Urothelium cell line (cell line): ENCODE measurements at regions not wholly inside any gene's neighbourhood (a gene's known extent, or its start where the extent isn't known, plus 50 kb on each side); places are given as distances from the start of the nearest gene placed in this dataset.
"Not testable (repeated sequence)": the region's sequence is repeated elsewhere in the genome, so short reads cannot be mapped to it uniquely, and the experiment has no call there.

Experiments used
- DNase-seq: peaks from one replicate; pipeline ENCODE4 v3.0.0; 2011; ENCODE audit warnings: low spot score, mixed read lengths
- FAIRE-seq: peaks from 2 replicates; lab custom pipeline; 2011; peaks lifted over from hg19 to GRCh38; lab: Jason Lieb, UNC

- DNase-seq, result no peak
- FAIRE-seq, result no peak
Observed at GRCh38 chr4:54403700-54404453, 174.8 kb downstream of the PDGFRA start.

- not testable (repeated sequence) for DNase-seq, FAIRE-seq
Observed at GRCh38 chr4:54409270-54409817, 180.3 kb downstream of the PDGFRA start.

GRCh38 chr4:54414545-54414944, 185.5 kb downstream of the PDGFRA start:
- no peak for DNase-seq
- no peak for FAIRE-seq

GRCh38 chr4:54417476-54417875, 188.4 kb downstream of the PDGFRA start:
- no peak for FAIRE-seq
- no peak for DNase-seq

GRCh38 chr4:54418468-54418867, 189.4 kb downstream of the PDGFRA start:
- FAIRE-seq, result no peak

GRCh38 chr4:54423066-54423465, 194.0 kb downstream of the PDGFRA start:
- FAIRE-seq (no peak), DNase-seq (no peak)

More at GRCh38 chr4:54418468-54418867, 189.4 kb downstream of the PDGFRA start:
- no peak for DNase-seq

- FAIRE-seq, result no peak
Observed at GRCh38 chr4:54427826-54428225, 198.7 kb downstream of the PDGFRA start.

GRCh38 chr4:54428940-54429339, 199.8 kb downstream of the PDGFRA start:
- DNase-seq, result no peak
- no peak for FAIRE-seq

More at GRCh38 chr4:54427826-54428225, 198.7 kb downstream of the PDGFRA start:
- no peak for DNase-seq

GRCh38 chr4:54433686-54434085, 204.6 kb downstream of the PDGFRA start:
- no peak for FAIRE-seq
- no peak for DNase-seq

GRCh38 chr4:54439831-54440243, 210.7 kb downstream of the PDGFRA start:
- no peak for DNase-seq

GRCh38 chr4:54440394-54441136, 211.5 kb downstream of the PDGFRA start:
- DNase-seq (peak; percentile 46), FAIRE-seq (no peak)

More at GRCh38 chr4:54439831-54440243, 210.7 kb downstream of the PDGFRA start:
- FAIRE-seq, result no peak

GRCh38 chr4:54445866-54446265, 211.9 kb upstream of the KIT start:
- FAIRE-seq, result no peak
- no peak for DNase-seq

- FAIRE-seq (no peak), DNase-seq (no peak)
Observed at GRCh38 chr4:54446581-54446980, 211.2 kb upstream of the KIT start.

- FAIRE-seq, result no peak
- no peak for DNase-seq
Observed at GRCh38 chr4:54447304-54447703, 210.5 kb upstream of the KIT start.

GRCh38 chr4:54449999-54450398, 207.8 kb upstream of the KIT start:
- FAIRE-seq (no peak), DNase-seq (no peak)

GRCh38 chr4:54466960-54467359, 190.8 kb upstream of the KIT start:
- not testable (repeated sequence) for DNase-seq, FAIRE-seq

GRCh38 chr4:54473077-54473545, 184.6 kb upstream of the KIT start:
- FAIRE-seq (no peak), DNase-seq (no peak)

- FAIRE-seq, result no peak
- DNase-seq, result no peak
Observed at GRCh38 chr4:54473798-54474197, 184.0 kb upstream of the KIT start.

GRCh38 chr4:54475546-54475945, 182.2 kb upstream of the KIT start:
- DNase-seq (no peak), FAIRE-seq (no peak)

GRCh38 chr4:54482529-54483200, 175.1 kb upstream of the KIT start:
- DNase-seq (no peak), FAIRE-seq (peak; percentile 86)

- FAIRE-seq (no peak), DNase-seq (no peak)
Observed at GRCh38 chr4:54484383-54484782, 173.4 kb upstream of the KIT start.
